Fibroblast of lung (primary cell): ENCODE measurements at regions not wholly inside any gene's neighbourhood (a gene's known extent, or its start where the extent isn't known, plus 50 kb on each side); places are given as distances from the start of the nearest gene placed in this dataset.

ENCODE experiments used
- DNase-seq, 2 donors: peaks; one replicate each; pipeline versions ENCODE4 v3.0.0 to v3.0.0-alpha.2; 2010; ENCODE audit warnings: low read depth in 2 of 2
- H2AFZ ChIP-seq: 2 replicates; pipeline ENCODE4 v1.5.1; 2012; ENCODE audit warnings: low read length, control low read depth, inconsistent platforms
- H3K27ac ChIP-seq: 2 replicates; pipeline ENCODE4 v1.5.1; 2011; ENCODE audit warnings: low read length, control low read depth; ENCODE audit not compliant: insufficient read depth
- H3K27me3 ChIP-seq: 2 replicates; pipeline ENCODE4 v1.5.1; 2011; ENCODE audit warnings: mild to moderate bottlenecking, low read length; ENCODE audit not compliant: control insufficient read depth, insufficient read depth
- H3K36me3 ChIP-seq: 2 replicates; pipeline ENCODE4 v1.5.1; 2011; ENCODE audit warnings: low read length; ENCODE audit not compliant: control insufficient read depth, insufficient read depth
- H3K4me1 ChIP-seq: 2 replicates; pipeline ENCODE4 v1.5.1; 2011; ENCODE audit warnings: low read length; ENCODE audit not compliant: control insufficient read depth, insufficient read depth; ENCODE audit errors: extremely low read depth
- H3K4me2 ChIP-seq: 2 replicates; pipeline ENCODE4 v1.5.1; 2011; ENCODE audit warnings: low read length, control low read depth; ENCODE audit not compliant: insufficient read depth; ENCODE audit errors: extremely low read depth
- H3K4me3 ChIP-seq, 4 experiments: fragments of 200-600 bp in 1 of 4; sonication (generic) in 1 of 4; replicated peaks in 1 of 4; 2 replicates each; pipeline ENCODE4 v1.5.1; 2011 to 2016; ENCODE audit warnings: low read length in 4 of 4, low read depth in 3 of 4, mild to moderate bottlenecking in 3 of 4, control low read depth in 2 of 4, inconsistent platforms in 1 of 4, mixed read lengths in 1 of 4; ENCODE audit not compliant: insufficient read depth in 1 of 4; ENCODE audit errors: control extremely low read depth in 1 of 4
- H3K79me2 ChIP-seq: 2 replicates; pipeline ENCODE4 v1.5.1; 2012; ENCODE audit warnings: mild to moderate bottlenecking, low read length, inconsistent platforms; ENCODE audit not compliant: control insufficient read depth, insufficient read depth
- H3K9ac ChIP-seq: 2 replicates; pipeline ENCODE4 v1.5.1; 2011; ENCODE audit warnings: mild to moderate bottlenecking, low read length, control low read depth; ENCODE audit not compliant: insufficient read depth
- H3K9me3 ChIP-seq: 2 replicates; pipeline ENCODE4 v1.5.1; 2012; ENCODE audit warnings: low read depth, low read length; ENCODE audit not compliant: control insufficient read depth, insufficient read depth
- H4K20me1 ChIP-seq: 2 replicates; pipeline ENCODE4 v1.5.1; 2011; ENCODE audit warnings: low read length; ENCODE audit not compliant: control insufficient read depth, insufficient read depth; ENCODE audit errors: extremely low read depth
- CTCF ChIP-seq, 2 donors: IDR thresholded peaks in 1 of 2; conservative IDR thresholded peaks in 1 of 2; 1 replicate in 1 of 2; 2 replicates in 1 of 2; pipeline ENCODE4 v1.5.1; 2011 to 2012; ENCODE audit warnings: low read length in 2 of 2, control low read depth in 1 of 2, inconsistent platforms in 1 of 2, low read depth in 1 of 2, mild to moderate bottlenecking in 1 of 2
- EZH2 ChIP-seq: IDR thresholded peaks from 2 replicates; pipeline ENCODE4 v1.5.1; 2012; ENCODE audit warnings: low read length, control low read depth, mild to moderate bottlenecking; ENCODE audit errors: missing control alignments

DNA sequence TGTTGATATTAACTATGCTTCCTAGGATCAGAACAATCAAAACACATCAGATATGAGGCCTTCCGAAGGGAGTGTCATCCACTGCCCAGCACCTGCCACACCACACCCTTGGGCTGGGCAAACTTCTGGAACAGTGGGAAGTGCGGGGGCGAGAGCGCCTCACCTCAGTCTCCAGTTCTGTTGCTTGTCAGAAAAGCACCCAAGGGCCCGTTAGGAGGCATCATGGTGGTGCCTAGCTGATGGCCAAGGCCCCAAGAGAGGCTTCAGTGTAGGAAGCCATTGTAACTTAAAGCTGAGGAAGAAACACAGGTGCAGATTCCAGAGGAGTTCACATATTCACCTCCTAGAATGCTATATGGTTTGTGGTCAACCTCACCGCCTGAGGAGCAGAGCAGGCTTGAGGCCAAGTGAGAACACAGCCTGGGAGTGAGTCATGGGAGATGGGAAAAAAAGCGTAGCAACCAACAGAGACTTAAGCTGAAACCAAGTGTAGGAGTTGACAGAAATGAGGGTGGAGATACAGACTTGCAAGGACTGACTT, 85.1 kb upstream of the ATL2 start:
- no peak overlapping the region for H3K4me2 ChIP-seq
- no peak overlapping the region for H3K4me3 ChIP-seq
- H3K9me3 ChIP-seq: no peaks in the 10 kb centered on the region
- peaks cover 23% of the 10 kb centered on the region for H3K27me3 ChIP-seq
- no peaks in the 10 kb centered on the region for H3K79me2 ChIP-seq
- no peaks in the 10 kb centered on the region for H4K20me1 ChIP-seq
- DNase-seq: peak; percentile 90 to 98
- H3K4me1 ChIP-seq: no peaks in the 10 kb centered on the region
- TF ChIP-seq EZH2: no peak
- no peak for TF ChIP-seq CTCF (conservative IDR thresholded peaks at IDR 0.05 in 1 of 2, IDR thresholded peaks at IDR 0.05 in 1 of 2; ENCODE audit: low read depth in 1 of 2, low read length in 2 of 2)
- H3K36me3 ChIP-seq: no peaks in the 10 kb centered on the region
- H3K27ac ChIP-seq: no peak overlapping the region
- no peak overlapping the region for H2AFZ ChIP-seq
- no peak overlapping the region for H3K9ac ChIP-seq

DNA sequence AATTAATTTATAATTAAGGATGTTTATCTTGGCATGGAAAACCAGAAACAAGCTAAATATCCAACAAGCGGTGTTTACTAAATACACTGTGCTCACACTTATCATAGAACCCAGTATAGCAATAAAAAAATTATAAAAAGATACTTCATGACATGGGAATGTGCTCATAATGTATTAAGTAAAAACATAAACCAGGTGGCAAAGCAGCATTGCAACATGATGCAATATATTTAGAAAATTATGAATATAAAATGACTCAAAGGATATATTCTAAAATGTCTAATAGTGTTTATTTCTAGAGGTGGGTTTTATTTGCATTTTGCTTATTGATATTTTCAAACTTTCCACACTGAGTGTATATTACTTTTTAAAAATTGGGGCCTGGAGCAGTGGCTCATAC, 84.4 kb upstream of the ATL2 start:
- H3K9ac ChIP-seq: no peak overlapping the region
- H4K20me1 ChIP-seq: no peaks in the 10 kb centered on the region
- H3K36me3 ChIP-seq: no peaks in the 10 kb centered on the region
- TF ChIP-seq EZH2: no peak
- no peak for TF ChIP-seq CTCF (conservative IDR thresholded peaks at IDR 0.05 in 1 of 2, IDR thresholded peaks at IDR 0.05 in 1 of 2; ENCODE audit: low read depth in 1 of 2, low read length in 2 of 2)
- H3K9me3 ChIP-seq: no peaks in the 10 kb centered on the region
- H3K4me3 ChIP-seq: no peak overlapping the region
- H3K79me2 ChIP-seq: no peaks in the 10 kb centered on the region
- H3K27me3 ChIP-seq: peaks cover 24% of the 10 kb centered on the region
- H3K4me2 ChIP-seq: no peak overlapping the region
- H3K4me1 ChIP-seq: no peaks in the 10 kb centered on the region
- H3K27ac ChIP-seq: no peak overlapping the region
- no peak for DNase-seq
- no peak overlapping the region for H2AFZ ChIP-seq

GRCh38 chr2:38460313-38460712, 83.2 kb upstream of the ATL2 start:
- TF ChIP-seq CTCF (conservative IDR thresholded peaks at IDR 0.05 in 1 of 2, IDR thresholded peaks at IDR 0.05 in 1 of 2; ENCODE audit: low read depth in 1 of 2, low read length in 2 of 2) (no peak), EZH2 (no peak)
- H3K9me3 ChIP-seq: no peaks in the 10 kb centered on the region

More at GRCh38 chr2:38460313-38460712, 83.2 kb upstream of the ATL2 start:
- no peak overlapping the region for H3K9ac ChIP-seq
- no peak overlapping the region for H3K27ac ChIP-seq
- H3K4me1 ChIP-seq: no peaks in the 10 kb centered on the region
- no peak overlapping the region for H3K4me3 ChIP-seq
- H2AFZ ChIP-seq: no peak overlapping the region
- no peaks in the 10 kb centered on the region for H3K36me3 ChIP-seq
- no peaks in the 10 kb centered on the region for H3K79me2 ChIP-seq
- no peaks in the 10 kb centered on the region for H4K20me1 ChIP-seq
- H3K4me2 ChIP-seq: no peak overlapping the region
- peaks cover 28% of the 10 kb centered on the region for H3K27me3 ChIP-seq
- no peak for DNase-seq
